Neural crest cell (in vitro differentiated cells): ENCODE measurements at regions not wholly inside any gene's neighbourhood (a gene's known extent, or its start where the extent isn't known, plus 50 kb on each side); places are given as distances from the start of the nearest gene placed in this dataset.

ENCODE experiments used
- DNase-seq: peaks from one replicate; pipeline ENCODE4 v3.0.0; 2021; ENCODE audit warnings: low read depth, mixed read lengths, low spot score
- H3K27ac Mint-ChIP-seq: one replicate; pipeline ENCODE4 v1.8.0; 2021; ENCODE audit warnings: mild to moderate bottlenecking, mixed read lengths; ENCODE audit not compliant: unreplicated experiment
- H3K27me3 Mint-ChIP-seq: 2 replicates; pipeline ENCODE4 v1.8.0; 2021; ENCODE audit warnings: low read depth, mild to moderate bottlenecking, mixed read lengths
- H3K36me3 Mint-ChIP-seq: 2 replicates; pipeline ENCODE4 v1.8.0; 2021; ENCODE audit warnings: low read depth, mild to moderate bottlenecking, mixed read lengths
- H3K4me1 Mint-ChIP-seq: 2 replicates; pipeline ENCODE4 v1.8.0; 2021; ENCODE audit warnings: mixed read lengths
- H3K4me3 Mint-ChIP-seq: one replicate; pipeline ENCODE4 v1.8.0; 2021; ENCODE audit warnings: mild to moderate bottlenecking, mixed read lengths
- H3K9me3 Mint-ChIP-seq: 2 replicates; pipeline ENCODE4 v1.8.0; 2021; ENCODE audit warnings: mixed read lengths
- CTCF ChIP-seq: fragments of 200-600 bp; sonication (generic); conservative IDR thresholded peaks from 2 replicates; pipeline ENCODE4 v1.5.0; 2021; ENCODE audit warnings: antibody characterized with exemption, mild to moderate bottlenecking

GRCh38 chr11:69996451-69996850, 81.7 kb upstream of the ANO1 start:
- peaks cover 2% of the 10 kb centered on the region for H3K9me3 Mint-ChIP-seq
- no peaks in the 10 kb centered on the region for H3K4me1 Mint-ChIP-seq
- H3K4me3 Mint-ChIP-seq: no peak overlapping the region
- TF ChIP-seq CTCF: no peak
- peaks cover 57% of the 10 kb centered on the region for H3K27me3 Mint-ChIP-seq
- no peak overlapping the region for H3K27ac Mint-ChIP-seq
- H3K36me3 Mint-ChIP-seq: no peaks in the 10 kb centered on the region
- no peak for DNase-seq

DNA sequence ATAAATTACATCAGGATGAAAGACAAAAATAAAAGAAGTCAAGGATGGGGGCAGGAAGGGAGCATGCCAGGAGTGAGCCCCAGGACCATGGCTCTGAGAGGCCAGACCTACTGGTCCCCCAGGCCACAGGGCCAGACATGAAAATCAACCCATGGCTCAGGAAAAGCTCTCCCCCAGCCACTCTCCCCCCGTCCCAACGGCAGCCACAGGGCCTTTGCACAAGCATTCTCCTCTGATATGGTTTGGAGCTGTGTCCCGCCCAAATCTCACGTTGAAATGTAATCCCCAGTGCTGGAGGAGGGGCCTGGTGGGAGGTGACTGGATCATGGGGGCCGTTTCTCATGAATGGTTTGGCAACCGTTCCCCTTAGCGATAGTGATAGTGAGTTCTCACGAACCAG, 80.8 kb upstream of the ANO1 start:
- Mint-ChIP-seq H3K36me3 (no peaks in the 10 kb centered on the region), H3K9me3 (peaks cover 2% of the 10 kb centered on the region), H3K27ac (no peak overlapping the region), H3K4me3 (no peak overlapping the region), H3K27me3 (peaks cover 52% of the 10 kb centered on the region), H3K4me1 (no peaks in the 10 kb centered on the region)
- DNase-seq: no peak
- TF ChIP-seq CTCF: no peak

DNA sequence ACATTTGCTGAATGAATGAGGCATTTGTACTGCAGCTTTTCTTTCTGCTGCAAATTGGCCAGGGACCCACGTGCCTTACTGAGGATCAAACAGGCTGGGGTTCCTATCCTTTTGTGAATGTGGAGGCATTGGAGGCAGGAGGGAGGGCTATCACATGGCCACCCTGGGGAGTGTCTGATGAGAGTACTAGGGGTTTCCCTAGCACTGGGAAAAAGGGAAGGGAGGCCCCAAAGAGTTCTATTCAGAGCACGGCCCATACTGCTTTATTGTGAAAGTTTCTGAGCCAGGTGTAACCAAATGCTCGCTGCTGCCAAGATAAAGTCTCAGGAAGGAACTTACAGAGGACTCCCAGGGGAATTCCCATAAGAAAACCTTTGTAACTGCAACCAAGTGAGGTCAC, 78.4 kb upstream of the ANO1 start:
- H3K4me1 Mint-ChIP-seq: no peaks in the 10 kb centered on the region
- no peak overlapping the region for H3K27ac Mint-ChIP-seq
- no peaks in the 10 kb centered on the region for H3K9me3 Mint-ChIP-seq
- no peak overlapping the region for H3K4me3 Mint-ChIP-seq
- no peak for TF ChIP-seq CTCF
- no peaks in the 10 kb centered on the region for H3K36me3 Mint-ChIP-seq
- no peak for DNase-seq
- peaks cover 55% of the 10 kb centered on the region for H3K27me3 Mint-ChIP-seq

GRCh38 chr11:70000228-70000627, 77.9 kb upstream of the ANO1 start:
- H3K9me3 Mint-ChIP-seq: no peaks in the 10 kb centered on the region

DNA sequence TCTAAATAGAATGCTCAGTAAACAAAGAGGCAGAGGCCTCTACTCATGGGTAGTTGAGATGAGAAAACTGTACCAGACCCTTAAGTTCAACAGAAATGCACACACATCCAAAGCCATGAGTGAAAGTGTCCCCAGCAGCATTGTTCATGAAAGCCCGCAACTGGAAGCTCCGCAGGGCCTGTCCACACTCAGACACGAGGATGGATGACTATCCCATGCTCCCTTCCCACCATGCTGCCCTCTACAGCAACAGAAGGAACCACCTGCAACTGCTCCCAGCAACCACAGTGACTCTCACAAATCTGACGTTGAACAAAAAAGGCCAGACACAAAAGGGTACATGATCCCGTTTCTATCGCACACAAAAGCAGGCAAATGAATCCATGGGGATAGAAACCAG, 76.9 kb upstream of the ANO1 start:
- no peak for DNase-seq
- no peak overlapping the region for H3K27ac Mint-ChIP-seq
- no peak overlapping the region for H3K4me3 Mint-ChIP-seq
- H3K36me3 Mint-ChIP-seq: no peaks in the 10 kb centered on the region
- H3K27me3 Mint-ChIP-seq: peaks cover 64% of the 10 kb centered on the region
- H3K9me3 Mint-ChIP-seq: no peaks in the 10 kb centered on the region
- no peaks in the 10 kb centered on the region for H3K4me1 Mint-ChIP-seq
- no peak for TF ChIP-seq CTCF

More at GRCh38 chr11:70000228-70000627, 77.9 kb upstream of the ANO1 start:
- Mint-ChIP-seq H3K27me3 (peaks cover 54% of the 10 kb centered on the region), H3K36me3 (no peaks in the 10 kb centered on the region), H3K4me3 (no peak overlapping the region), H3K4me1 (no peaks in the 10 kb centered on the region), H3K27ac (no peak overlapping the region)
- TF ChIP-seq CTCF: no peak
- no peak for DNase-seq

DNA sequence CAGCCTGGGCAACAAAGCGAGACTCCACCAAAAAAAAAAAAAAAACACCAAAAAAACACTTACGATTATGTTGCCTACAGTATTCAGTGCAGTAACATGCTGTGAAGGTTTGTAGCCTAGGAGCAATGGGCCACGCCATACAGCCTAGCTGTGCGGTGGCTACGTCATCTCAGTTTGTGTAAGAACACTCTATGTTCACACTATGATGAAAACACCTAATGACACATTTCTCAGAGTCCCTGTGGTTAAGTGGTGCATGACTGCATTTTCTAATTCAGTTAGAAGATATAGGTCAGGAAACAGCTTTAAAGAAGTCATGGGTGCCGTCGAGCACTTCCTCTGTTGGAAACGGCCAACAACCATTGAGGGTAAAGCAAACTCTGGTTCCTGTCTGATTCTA, 75.7 kb upstream of the ANO1 start:
- no peak for TF ChIP-seq CTCF
- H3K27me3 Mint-ChIP-seq: peaks cover 67% of the 10 kb centered on the region
- no peaks in the 10 kb centered on the region for H3K9me3 Mint-ChIP-seq
- H3K4me3 Mint-ChIP-seq: no peak overlapping the region
- no peaks in the 10 kb centered on the region for H3K4me1 Mint-ChIP-seq
- no peak overlapping the region for H3K27ac Mint-ChIP-seq
- DNase-seq: no peak
- no peaks in the 10 kb centered on the region for H3K36me3 Mint-ChIP-seq
